ENCODE measurements at regions not wholly inside any gene's neighbourhood (a gene's known extent, or its start where the extent isn't known, plus 50 kb on each side); places are given as distances from the start of the nearest gene placed in this dataset.

- no peak overlapping the region for H2AFZ ChIP-seq
- H3K36me3 ChIP-seq (ENCODE audit: insufficient read depth) = no peaks in the 10 kb centered on the region
- no peaks in the 10 kb centered on the region; the same call in 1 of the 2 replicates for H3K4me1 ChIP-seq (ENCODE audit: insufficient read depth)
- ATAC-seq (no peak), DNase-seq (ENCODE audit: low spot score) (no peak)
- Mint-ChIP-seq H3K4me3 (no peak overlapping the region), H3K27me3 (ENCODE audit: insufficient read depth, low read depth, poor library complexity) (peaks cover 8% of the 10 kb centered on the region), H3K9me3 (peaks cover 6% of the 10 kb centered on the region; the same call in 2 of the 3 replicates), H3K27ac (no peak overlapping the region), H3K36me3 (ENCODE audit: low read depth) (no peaks in the 10 kb centered on the region; the same call in 2 of the 3 replicates), H3K4me1 (peaks cover 7% of the 10 kb centered on the region)
- no peaks in the 10 kb centered on the region for H4K20me1 ChIP-seq (replicated peaks; ENCODE audit: insufficient read depth)
- TF ChIP-seq POLR2AphosphoS5 (IDR thresholded peaks at IDR 0.05; ENCODE audit: low read depth) (no peak), ZNF462 (CRISPR knock-in tag; IDR thresholded peaks at IDR 0.05) (no peak), NANOG (IDR thresholded peaks at IDR 0.05; ENCODE audit: borderline replicate concordance) (no peak), ZNF114 (CRISPR knock-in tag; IDR thresholded peaks at IDR 0.05) (no peak), CREB1 (CRISPR knock-in tag; IDR thresholded peaks at IDR 0.05; ENCODE audit: low read depth) (no peak), STAT1 (IDR thresholded peaks at IDR 0.05; ENCODE audit: unreplicated experiment) (no peak), JUNB (IDR thresholded peaks at IDR 0.05; ENCODE audit: unreplicated experiment) (no peak), EZH2phosphoT487 (IDR thresholded peaks at IDR 0.05; ENCODE audit: unreplicated experiment) (no peak), ETS1 (IDR thresholded peaks at IDR 0.05) (no peak), EZH2 (IDR thresholded peaks at IDR 0.05; ENCODE audit: low read depth, unreplicated experiment) (no peak), REST (IDR thresholded peaks at IDR 0.05; ENCODE audit: unreplicated experiment) (no peak), ZNF331 (CRISPR knock-in tag; IDR thresholded peaks at IDR 0.05; ENCODE audit: low read depth) (no peak)
- TF ChIP-seq, protein P1, sequence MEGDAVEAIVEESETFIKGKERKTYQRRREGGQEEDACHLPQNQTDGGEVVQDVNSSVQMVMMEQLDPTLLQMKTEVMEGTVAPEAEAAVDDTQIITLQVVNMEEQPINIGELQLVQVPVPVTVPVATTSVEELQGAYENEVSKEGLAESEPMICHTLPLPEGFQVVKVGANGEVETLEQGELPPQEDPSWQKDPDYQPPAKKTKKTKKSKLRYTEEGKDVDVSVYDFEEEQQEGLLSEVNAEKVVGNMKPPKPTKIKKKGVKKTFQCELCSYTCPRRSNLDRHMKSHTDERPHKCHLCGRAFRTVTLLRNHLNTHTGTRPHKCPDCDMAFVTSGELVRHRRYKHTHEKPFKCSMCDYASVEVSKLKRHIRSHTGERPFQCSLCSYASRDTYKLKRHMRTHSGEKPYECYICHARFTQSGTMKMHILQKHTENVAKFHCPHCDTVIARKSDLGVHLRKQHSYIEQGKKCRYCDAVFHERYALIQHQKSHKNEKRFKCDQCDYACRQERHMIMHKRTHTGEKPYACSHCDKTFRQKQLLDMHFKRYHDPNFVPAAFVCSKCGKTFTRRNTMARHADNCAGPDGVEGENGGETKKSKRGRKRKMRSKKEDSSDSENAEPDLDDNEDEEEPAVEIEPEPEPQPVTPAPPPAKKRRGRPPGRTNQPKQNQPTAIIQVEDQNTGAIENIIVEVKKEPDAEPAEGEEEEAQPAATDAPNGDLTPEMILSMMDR (conservative IDR thresholded peaks at IDR 0.05; ENCODE audit: low read depth in 2 of 2) = no peak
- no peaks in the 10 kb centered on the region for H3F3A ChIP-seq (replicated peaks; ENCODE audit: low read depth)
- H3K79me2 ChIP-seq (replicated peaks; ENCODE audit: insufficient read depth) = no peaks in the 10 kb centered on the region
- peaks cover 4% of the 10 kb centered on the region; the same call in 1 of the 2 replicates for H3K9me2 ChIP-seq (ENCODE audit: insufficient read depth)
- H3K4me2 ChIP-seq = no peak overlapping the region
- H3K27ac ChIP-seq (ENCODE audit: low read depth) = no peak overlapping the region
- no peaks in the 10 kb centered on the region for H3K27me3 ChIP-seq (ENCODE audit: insufficient read depth)
- H3K4me3 ChIP-seq = no peak overlapping the region
Observed at GRCh38 chr16:79404571-79404970, 196.0 kb downstream of the MAF start.
